Stimulated activated CD4-positive, alpha-beta T cell treated with anti-CD3 and anti-CD28 coated beads, Interleukin-4, amount 100 ng/mL, for 48 hours (primary cell): ENCODE measurements at regions not wholly inside any gene's neighbourhood (a gene's known extent, or its start where the extent isn't known, plus 50 kb on each side); places are given as distances from the start of the nearest gene placed in this dataset.
A peak's percentile ranks its signal among the peaks of the same experiment; 100 is the strongest.
"Not testable (repeated sequence)": the region's sequence is repeated elsewhere in the genome, so short reads cannot be mapped to it uniquely, and the experiment has no call there.

Source experiments
- DNase-seq, 2 donors: peaks; one replicate each; pipeline ENCODE4 v3.0.0-alpha.2; 2020; ENCODE audit warnings: low read depth in 2 of 2

- no peak for DNase-seq
These were observed 186.3 kb upstream of the B3GAT1 start for GRCh38 chr11:134598368-134598767.

GRCh38 chr11:134597452-134597851, 185.4 kb upstream of the B3GAT1 start:
- no peak for DNase-seq

- no peak for DNase-seq
These were observed 184.4 kb upstream of the B3GAT1 start for GRCh38 chr11:134596404-134596803.

GRCh38 chr11:134592391-134592990, 180.4 kb upstream of the B3GAT1 start:
- DNase-seq = peak; percentile 43 to 64

GRCh38 chr11:134591338-134591737, 179.3 kb upstream of the B3GAT1 start:
- DNase-seq = no peak

- no peak for DNase-seq
These were observed 177.1 kb upstream of the B3GAT1 start for GRCh38 chr11:134589129-134589528.

- DNase-seq = not testable (repeated sequence)
These were observed 176.5 kb upstream of the B3GAT1 start for GRCh38 chr11:134588460-134589110.

- no peak for DNase-seq
These were observed 175.3 kb upstream of the B3GAT1 start for GRCh38 chr11:134587345-134587744.

GRCh38 chr11:134586726-134587125, 174.7 kb upstream of the B3GAT1 start:
- no peak for DNase-seq

GRCh38 chr11:134585666-134586610, 173.9 kb upstream of the B3GAT1 start:
- no peak for DNase-seq

- no peak for DNase-seq
These were observed 172.8 kb upstream of the B3GAT1 start for GRCh38 chr11:134584706-134585445.

GRCh38 chr11:134584001-134584561, 172.0 kb upstream of the B3GAT1 start:
- DNase-seq = no peak

GRCh38 chr11:134583397-134583990, 171.5 kb upstream of the B3GAT1 start:
- no peak for DNase-seq

- DNase-seq = no peak
These were observed 170.7 kb upstream of the B3GAT1 start for GRCh38 chr11:134582770-134583095.

- DNase-seq = no peak
These were observed 170.1 kb upstream of the B3GAT1 start for GRCh38 chr11:134581966-134582769.

GRCh38 chr11:134581121-134581626, 169.1 kb upstream of the B3GAT1 start:
- no peak for DNase-seq

GRCh38 chr11:134580610-134580975, 168.6 kb upstream of the B3GAT1 start:
- no peak for DNase-seq

GRCh38 chr11:134579724-134580609, 167.9 kb upstream of the B3GAT1 start:
- DNase-seq = no peak
